ENCODE measurements at regions not wholly inside any gene's neighbourhood (a gene's known extent, or its start where the extent isn't known, plus 50 kb on each side); places are given as distances from the start of the nearest gene placed in this dataset.

DNA sequence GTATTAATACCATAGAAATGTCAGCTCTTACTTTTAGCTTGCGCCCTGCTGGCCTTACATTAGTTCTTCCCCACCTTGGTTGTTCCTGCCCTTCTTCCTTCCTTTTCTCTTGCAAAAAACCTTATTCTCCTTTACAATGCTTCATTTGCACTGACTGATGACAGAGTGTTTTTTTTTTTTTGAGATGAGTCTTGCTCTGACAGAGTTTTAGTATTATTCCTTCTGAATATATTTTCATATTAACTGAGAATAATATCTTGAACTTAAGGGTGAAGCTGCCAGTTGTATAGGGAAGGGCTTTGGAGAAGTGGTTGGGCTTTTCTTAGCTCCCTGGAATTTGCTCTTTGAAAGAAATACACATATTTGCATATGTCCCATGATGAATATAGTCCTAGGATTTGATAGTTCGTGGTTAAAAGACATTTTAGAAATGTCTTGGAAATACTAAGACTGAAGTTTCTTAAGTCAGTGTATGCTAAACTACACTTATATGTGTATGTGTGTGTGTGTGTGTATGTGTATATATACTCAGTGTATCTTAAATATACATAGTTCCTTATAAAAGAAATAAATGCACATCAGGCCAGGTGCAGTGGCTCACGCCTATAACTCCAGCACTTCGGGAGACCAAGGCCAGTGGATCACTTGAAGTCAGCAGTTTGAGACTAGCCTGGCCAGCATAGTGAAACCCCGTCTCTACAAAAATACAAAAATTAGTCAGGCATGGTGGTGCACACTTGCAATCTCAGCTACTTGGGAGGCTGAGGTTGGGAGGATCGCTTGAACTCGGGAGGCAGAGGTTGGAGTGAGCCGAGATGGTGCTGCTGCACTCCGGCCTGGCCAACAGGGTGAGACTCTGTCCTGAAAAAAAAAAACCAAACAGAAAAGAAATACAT, 216.1 kb upstream of the MYLIP start:
- no peak for TF ChIP-seq CTCF (tag by site-specific recombination; IDR thresholded peaks at IDR 0.05)
- TF ChIP-seq ZNF48 (tag by site-specific recombination; IDR thresholded peaks at IDR 0.05): no peak
- TF ChIP-seq YY1 (tag by site-specific recombination; IDR thresholded peaks at IDR 0.05): no peak
- TF ChIP-seq ZBTB8A (tag by site-specific recombination; IDR thresholded peaks at IDR 0.05): no peak
